ENCODE measurements at regions not wholly inside any gene's neighbourhood (a gene's known extent, or its start where the extent isn't known, plus 50 kb on each side); places are given as distances from the start of the nearest gene placed in this dataset.

GRCh38 chr14:56918849-56919574, 108.7 kb upstream of the OTX2 start:
- no peak for DNase-seq (ENCODE audit: low spot score)

- no peak for DNase-seq (ENCODE audit: low spot score)
Measured at GRCh38 chr14:56905282-56905681, 95.0 kb upstream of the OTX2 start.

DNA sequence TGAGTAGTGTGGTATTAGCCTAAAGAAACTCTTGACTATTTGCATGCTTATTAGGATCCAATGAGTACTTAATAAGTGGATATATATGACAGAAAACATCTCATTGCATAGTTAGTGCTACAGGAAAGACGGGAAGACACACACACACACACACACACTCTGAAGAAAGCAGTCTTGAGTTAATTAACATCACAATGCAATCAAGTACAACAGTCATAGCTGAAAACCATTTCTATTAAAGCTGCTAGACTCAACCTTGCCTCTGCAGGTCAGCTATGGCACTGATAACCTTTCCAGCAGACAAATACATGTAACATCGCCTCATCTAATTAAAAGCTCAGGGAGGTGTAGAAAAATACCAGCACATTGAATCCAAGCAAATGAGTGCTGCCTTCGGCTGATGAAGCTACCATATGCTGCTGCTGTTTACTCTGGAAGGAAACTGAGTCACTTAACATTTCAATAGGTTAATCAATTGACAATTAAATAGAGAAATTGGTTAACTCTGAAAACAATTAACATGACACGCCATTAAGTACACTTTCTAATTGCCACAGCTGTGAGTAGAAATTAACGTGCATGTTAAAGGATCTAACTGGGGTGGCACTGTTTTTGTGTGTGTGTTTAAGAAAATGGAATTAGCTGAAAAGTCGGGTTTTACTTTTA, 93.2 kb upstream of the OTX2 start:
- DNase-seq (ENCODE audit: low spot score) = no peak

DNA sequence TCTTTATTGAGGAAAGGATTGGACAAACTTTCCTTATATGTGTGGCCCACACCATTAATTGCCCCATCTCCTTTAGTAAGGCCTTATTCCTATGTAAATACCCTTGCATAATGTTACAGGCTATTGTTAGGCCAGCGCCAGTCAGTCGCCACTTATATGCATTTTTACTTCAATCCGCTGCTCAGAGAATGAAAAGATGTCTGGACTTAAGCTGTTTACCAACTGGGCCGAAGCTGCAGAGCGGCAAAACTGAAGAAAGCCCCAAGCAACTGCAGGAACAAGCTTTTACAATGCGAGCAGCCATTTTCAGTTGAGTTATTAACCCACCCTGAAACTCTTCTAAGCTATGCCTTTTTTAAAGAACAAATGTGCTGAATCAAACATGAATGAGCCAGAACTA, 92.1 kb upstream of the OTX2 start:
- no peak for DNase-seq (ENCODE audit: low spot score)

DNA sequence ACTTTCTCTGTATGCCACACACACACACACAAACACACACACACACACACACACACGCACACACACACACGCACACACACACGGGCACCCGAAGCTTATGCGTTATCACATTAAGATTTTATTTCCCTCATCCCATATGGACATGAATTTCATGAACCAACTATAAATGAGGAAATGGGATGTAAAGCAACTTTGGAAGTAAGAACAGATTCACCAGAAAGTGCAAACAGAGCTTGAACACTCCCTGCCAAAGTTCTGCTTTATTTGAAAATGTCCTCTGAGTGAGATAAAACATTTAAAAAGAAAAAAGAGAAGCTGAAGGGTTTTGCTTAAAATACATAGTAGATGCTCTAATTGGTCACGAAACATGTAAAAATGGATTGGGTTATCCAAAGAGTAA, 90.4 kb upstream of the OTX2 start:
- DNase-seq (ENCODE audit: low spot score) = no peak

DNA sequence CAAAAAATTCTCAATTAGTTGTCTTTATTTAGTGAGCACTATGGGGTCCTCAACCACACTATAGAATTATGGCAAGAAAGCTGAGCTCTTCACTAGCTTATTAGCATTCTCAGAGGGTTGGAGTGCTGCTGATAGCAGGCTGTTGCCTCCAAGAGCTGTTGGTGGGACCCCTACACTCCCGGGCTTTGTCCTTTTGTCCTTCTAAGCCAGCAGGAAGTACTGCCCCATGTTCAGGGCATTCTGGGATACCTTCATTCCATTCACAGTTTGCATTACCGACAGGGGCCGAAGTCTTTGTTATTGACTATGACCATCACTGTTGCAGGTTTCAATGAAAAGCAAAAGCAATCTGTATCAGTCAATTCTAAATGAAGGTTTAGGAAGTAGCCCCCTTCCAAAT, 89.5 kb upstream of the OTX2 start:
- no peak for DNase-seq (ENCODE audit: low spot score)

DNA sequence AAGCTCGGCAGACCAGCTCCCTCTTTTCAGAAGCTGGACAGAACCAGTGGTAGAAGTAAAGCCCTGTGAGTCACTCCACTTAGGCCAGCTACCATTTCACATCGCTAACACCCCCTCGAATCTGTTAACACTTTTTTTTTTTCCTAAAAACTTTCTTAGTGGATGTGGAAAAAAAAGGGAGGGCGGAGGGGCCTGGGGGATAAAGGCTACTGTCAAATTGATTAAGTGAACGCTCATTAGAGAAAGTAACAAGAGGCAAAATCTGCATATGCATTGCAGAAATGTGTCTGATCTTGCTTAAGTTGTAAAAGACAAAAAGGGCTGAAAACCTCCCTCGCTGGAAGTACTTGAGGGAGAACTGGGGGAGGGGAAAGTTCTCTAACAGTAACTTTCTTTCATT, 86.6 kb upstream of the OTX2 start:
- DNase-seq (ENCODE audit: low spot score) = no peak

DNA sequence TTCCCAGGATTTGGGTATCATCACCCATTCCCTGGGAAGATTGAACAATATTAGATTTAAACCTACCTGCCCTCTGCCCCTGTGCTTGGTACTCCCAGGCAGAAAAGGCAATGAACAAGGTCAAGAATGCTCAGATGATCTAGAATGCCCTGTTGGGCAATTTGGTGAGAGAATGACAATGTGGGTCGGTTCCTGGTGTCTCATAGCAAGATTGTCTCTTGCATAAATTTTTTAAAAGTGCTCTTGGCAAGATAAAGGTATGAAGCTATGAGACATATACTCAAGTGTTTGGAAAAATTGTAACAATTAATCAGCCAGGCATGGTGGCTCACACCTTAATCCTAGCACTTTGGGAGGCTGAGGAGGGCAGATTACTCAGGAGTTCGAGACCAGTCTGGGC, 86.0 kb upstream of the OTX2 start:
- DNase-seq (ENCODE audit: low spot score) = no peak

- no peak for DNase-seq (ENCODE audit: low spot score)
Measured at GRCh38 chr14:56895154-56895553, 84.9 kb upstream of the OTX2 start.

DNA sequence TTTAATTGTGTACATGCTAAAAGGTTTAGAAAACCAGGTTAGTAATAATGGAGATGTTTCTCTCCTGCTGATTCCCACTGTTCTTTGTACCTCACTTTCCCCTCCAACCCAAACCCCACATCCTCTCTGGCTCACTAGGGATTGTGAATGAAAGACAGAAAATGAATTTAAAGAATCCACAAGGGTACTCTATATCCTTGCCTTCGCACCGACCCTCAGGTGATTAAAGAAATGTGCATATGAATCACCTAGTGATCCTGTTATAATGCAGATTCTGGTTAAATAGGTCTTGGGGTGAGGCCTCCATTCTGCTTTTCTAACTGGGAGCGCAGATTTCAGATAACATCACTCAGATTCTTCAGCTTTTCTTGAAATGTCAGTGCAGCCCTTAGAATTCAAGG, 84.3 kb upstream of the OTX2 start:
- no peak for DNase-seq (ENCODE audit: low spot score)

- no peak for DNase-seq (ENCODE audit: low spot score)
Measured at GRCh38 chr14:56892959-56893358, 82.7 kb upstream of the OTX2 start.

DNA sequence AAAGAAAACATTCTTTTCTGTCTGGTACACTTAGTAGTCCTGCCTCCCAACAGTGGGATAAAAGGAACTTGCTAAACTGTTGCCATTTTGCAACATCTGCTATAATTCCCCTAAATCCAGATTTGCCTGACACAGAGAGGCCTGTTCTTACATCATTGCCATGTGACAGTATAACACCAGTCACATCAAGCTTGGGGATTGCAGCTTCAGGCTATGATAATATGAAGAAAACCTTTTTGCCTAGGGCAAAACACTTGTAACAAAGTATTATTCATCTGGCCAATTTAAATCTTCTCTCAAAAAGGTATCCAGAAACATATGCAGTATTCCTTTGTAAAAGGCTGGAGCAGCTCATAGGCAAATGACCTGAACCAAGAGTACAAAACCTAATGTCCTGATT, 80.9 kb upstream of the OTX2 start:
- DNase-seq (ENCODE audit: low spot score) = no peak

- DNase-seq (ENCODE audit: low spot score) = no peak
Measured at GRCh38 chr14:56889705-56890104, 79.4 kb upstream of the OTX2 start.

DNA sequence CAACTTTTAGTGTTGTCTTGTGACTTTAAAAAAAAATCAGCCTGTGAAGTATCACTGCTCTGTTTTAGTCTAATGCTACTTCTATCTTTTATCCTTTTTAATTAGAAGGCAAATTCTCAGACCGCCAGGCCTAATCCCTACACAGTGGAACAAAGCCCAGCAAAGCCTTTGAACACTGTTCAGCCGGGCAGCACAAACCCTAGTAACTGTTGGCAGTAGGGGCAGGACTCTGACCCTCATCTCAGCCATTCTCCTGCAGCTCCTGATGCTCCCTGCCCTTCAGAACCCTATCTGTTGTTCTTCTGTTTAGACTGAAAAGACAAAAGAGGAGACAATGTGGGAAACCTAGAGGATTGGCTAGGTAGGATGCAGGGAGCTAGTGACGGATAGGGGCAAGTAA, 78.0 kb upstream of the OTX2 start:
- no peak for DNase-seq (ENCODE audit: low spot score)

GRCh38 chr14:56887216-56887615, 76.9 kb upstream of the OTX2 start:
- no peak for DNase-seq (ENCODE audit: low spot score)

DNA sequence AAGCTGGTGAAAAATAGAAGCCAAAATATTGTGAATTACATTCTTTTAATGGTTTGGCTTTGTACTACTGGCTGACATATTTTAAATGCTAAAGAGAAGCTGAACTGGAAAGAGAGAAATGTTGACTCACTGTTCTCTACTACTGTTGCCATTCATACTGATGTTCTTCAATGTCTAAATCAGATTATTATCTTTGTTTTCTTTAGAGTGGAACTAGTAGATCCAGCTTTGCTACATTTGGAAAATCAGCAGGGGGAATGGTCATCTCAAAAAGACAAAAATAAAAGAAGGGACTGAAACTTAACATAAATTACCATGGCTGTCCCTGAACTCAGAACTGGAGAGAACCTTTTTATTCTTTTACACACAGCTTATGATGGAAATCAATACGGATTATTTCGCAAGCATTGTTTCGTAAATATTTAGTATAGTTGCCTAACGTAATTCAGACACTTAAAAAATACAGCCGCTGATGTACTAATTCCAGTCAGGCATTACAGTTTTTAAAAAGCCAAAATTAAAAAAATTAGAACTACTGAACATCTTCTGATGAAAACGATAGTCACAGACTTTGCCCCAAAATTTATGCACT, 76.3 kb upstream of the OTX2 start:
- no peak for DNase-seq (ENCODE audit: low spot score)

- DNase-seq (ENCODE audit: low spot score) = no peak
Measured at GRCh38 chr14:56885825-56886224, 75.5 kb upstream of the OTX2 start.

- DNase-seq (ENCODE audit: low spot score) = no peak
Measured at GRCh38 chr14:56884617-56885016, 74.3 kb upstream of the OTX2 start.

- DNase-seq (ENCODE audit: low spot score) = no peak
Measured at GRCh38 chr14:56881181-56881580, 70.9 kb upstream of the OTX2 start.

GRCh38 chr14:56878766-56879165, 68.5 kb upstream of the OTX2 start:
- DNase-seq (ENCODE audit: low spot score) = no peak

- no peak for DNase-seq (ENCODE audit: low spot score)
Measured at GRCh38 chr14:56875104-56875675, 64.9 kb upstream of the OTX2 start.

DNA sequence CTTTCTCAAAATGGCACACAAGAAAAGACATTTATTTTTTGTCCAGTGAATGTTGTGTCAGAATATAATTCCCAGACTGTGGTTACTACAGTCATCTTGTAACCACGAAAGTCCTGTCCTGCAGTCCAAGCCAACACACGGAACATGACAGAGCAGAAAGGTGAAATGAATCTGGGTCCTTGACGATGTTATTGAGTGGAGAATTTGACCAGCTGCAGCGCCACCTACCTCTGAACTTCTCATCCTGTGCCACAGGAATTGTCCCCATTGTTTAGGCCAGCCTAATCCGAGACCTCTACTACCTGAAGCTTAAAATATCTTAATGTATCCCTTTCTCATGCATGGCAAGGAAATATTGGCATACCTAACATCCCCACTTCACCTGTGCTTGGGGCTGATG, 64.1 kb upstream of the OTX2 start:
- no peak for DNase-seq (ENCODE audit: low spot score)

GRCh38 chr14:56870336-56870735, 60.1 kb upstream of the OTX2 start:
- no peak for DNase-seq (ENCODE audit: low spot score)

Data from AG08396 (cell line).